WTC11 (cell line): ENCODE measurements at regions not wholly inside any gene's neighbourhood (a gene's known extent, or its start where the extent isn't known, plus 50 kb on each side); places are given as distances from the start of the nearest gene placed in this dataset.

Source experiments
- ATAC-seq: fragments of 200-7000 bp; cut with Tn5 transposase; 2 replicates; pipeline ENCODE4 v1.10.0; 2021; ENCODE audit warnings: mild to moderate bottlenecking, moderate library complexity
- CTCF ChIA-PET: fragments of 300-600 bp; sonication (Branson Sonifier 250); formaldehyde crosslinking; loops from one replicate; lab custom pipeline; 2021; ENCODE audit warnings: antibody characterized with exemption; lab: Charles Lee
- POLR2A ChIA-PET: fragments of 350-600 bp; sonication (Branson Sonifier 250); formaldehyde crosslinking; loops from one replicate; lab custom pipeline; 2021; ENCODE audit warnings: antibody characterized with exemption; lab: Charles Lee
- DNase-seq: peaks from one replicate; pipeline ENCODE4 v3.0.0; 2021; ENCODE audit warnings: low spot score
- H3K27ac Mint-ChIP-seq: 2 replicates; pipeline ENCODE4 v1.8.0; 2021; ENCODE audit warnings: mixed read lengths
- H3K27me3 Mint-ChIP-seq: 2 replicates; pipeline ENCODE4 v1.8.0; 2021; ENCODE audit warnings: low read depth, mild to moderate bottlenecking, moderate library complexity, mixed read lengths
- H3K36me3 Mint-ChIP-seq: 2 replicates; pipeline ENCODE4 v1.8.0; 2021; ENCODE audit warnings: mixed read lengths
- H3K4me1 Mint-ChIP-seq: 2 replicates; pipeline ENCODE4 v1.8.0; 2022; ENCODE audit warnings: mixed read lengths
- H3K4me3 Mint-ChIP-seq: 2 replicates; pipeline ENCODE4 v1.8.0; 2021; ENCODE audit warnings: mild to moderate bottlenecking, moderate library complexity, mixed read lengths
- H3K9me3 Mint-ChIP-seq: 2 replicates; pipeline ENCODE4 v1.8.0; 2021; ENCODE audit warnings: mixed read lengths
- CREB1 ChIP-seq: sonication (generic); formaldehyde crosslinking; IDR thresholded peaks from 2 replicates; pipeline ENCODE4 v1.8.0; 2023; ENCODE audit warnings: mild to moderate bottlenecking, missing genetic modification reagents
- ETV6 ChIP-seq: sonication (generic); formaldehyde crosslinking; IDR thresholded peaks from 2 replicates; pipeline ENCODE4 v1.8.1; 2022; ENCODE audit warnings: mild to moderate bottlenecking, missing genetic modification reagents
- GRHL2 ChIP-seq: fragments of 250-450 bp; sonication (Bioruptor Pico); IDR thresholded peaks from 2 replicates; pipeline ENCODE4 v1.8.0; 2022; ENCODE audit warnings: mild to moderate bottlenecking, moderate library complexity; ENCODE audit not compliant: insufficient replicate concordance, severe bottlenecking
- GTF2I ChIP-seq: fragments of 250-450 bp; sonication (Bioruptor Pico); conservative IDR thresholded peaks from 2 replicates; pipeline ENCODE4 v1.4.0; 2021; ENCODE audit warnings: mild to moderate bottlenecking
- HMGA2 ChIP-seq: fragments of 250-450 bp; sonication (Bioruptor Pico); IDR thresholded peaks from 2 replicates; pipeline ENCODE4 v1.4.0; 2021; ENCODE audit warnings: mild to moderate bottlenecking, moderate library complexity
- HMGXB4 ChIP-seq: sonication (generic); formaldehyde crosslinking; IDR thresholded peaks from 2 replicates; pipeline ENCODE4 v1.8.1; 2023; ENCODE audit warnings: mild to moderate bottlenecking, moderate library complexity, missing genetic modification reagents
- JAZF1 ChIP-seq: fragments of 250-450 bp; sonication (Bioruptor Pico); IDR thresholded peaks from 2 replicates; pipeline ENCODE4 v1.9.0; 2021; ENCODE audit warnings: moderate library complexity, mild to moderate bottlenecking, inconsistent platforms
- NFATC4 ChIP-seq: fragments of 250-450 bp; sonication (Bioruptor Pico); IDR thresholded peaks from 2 replicates; pipeline ENCODE4 v1.9.0; 2021; ENCODE audit warnings: mild to moderate bottlenecking
- NR1H2 ChIP-seq: sonication (generic); formaldehyde crosslinking; IDR thresholded peaks from 2 replicates; pipeline ENCODE4 v1.9.0; 2021; ENCODE audit warnings: mild to moderate bottlenecking, moderate library complexity, missing genetic modification reagents
- NR3C1 ChIP-seq: sonication (generic); formaldehyde crosslinking; conservative IDR thresholded peaks from 2 replicates; pipeline ENCODE4 v1.8.1; 2023; ENCODE audit warnings: low read depth, mild to moderate bottlenecking, missing genetic modification reagents
- OVOL2 ChIP-seq: fragments of 250-450 bp; sonication (Bioruptor Pico); IDR thresholded peaks from 2 replicates; pipeline ENCODE4 v1.9.0; 2021; ENCODE audit warnings: mild to moderate bottlenecking, borderline replicate concordance
- RORB ChIP-seq: fragments of 250-450 bp; sonication (Bioruptor Pico); IDR thresholded peaks from 2 replicates; pipeline ENCODE4 v1.9.0; 2021; ENCODE audit warnings: mild to moderate bottlenecking
- SOX15 ChIP-seq: fragments of 250-450 bp; sonication (Bioruptor Pico); IDR thresholded peaks from 2 replicates; pipeline ENCODE4 v1.9.0; 2021; ENCODE audit warnings: mild to moderate bottlenecking
- SP1 ChIP-seq: sonication (generic); formaldehyde crosslinking; conservative IDR thresholded peaks from 2 replicates; pipeline ENCODE4 v1.8.1; 2022; ENCODE audit warnings: missing genetic modification reagents
- ZBTB21 ChIP-seq: sonication (generic); formaldehyde crosslinking; IDR thresholded peaks from 2 replicates; pipeline ENCODE4 v1.8.1; 2023; ENCODE audit warnings: mild to moderate bottlenecking, missing genetic modification reagents, borderline replicate concordance
- ZNF219 ChIP-seq: sonication (generic); formaldehyde crosslinking; IDR thresholded peaks from 2 replicates; pipeline ENCODE4 v1.8.0; 2023; ENCODE audit warnings: missing genetic modification reagents, mild to moderate bottlenecking, borderline replicate concordance
- ZNF396 ChIP-seq: fragments of 250-450 bp; sonication (Bioruptor Pico); IDR thresholded peaks from 2 replicates; pipeline ENCODE4 v1.8.0; 2021; ENCODE audit warnings: mild to moderate bottlenecking, moderate library complexity, borderline replicate concordance
- TF ChIP-seq, protein P1 (sequence below): sonication (generic); formaldehyde crosslinking; IDR thresholded peaks from 2 replicates; pipeline ENCODE4 v1.8.0; 2023; ENCODE audit warnings: mild to moderate bottlenecking, missing genetic modification reagents
- TF ChIP-seq, protein P2 (sequence below): sonication (generic); formaldehyde crosslinking; IDR thresholded peaks from 2 replicates; pipeline ENCODE4 v1.8.1; 2023; ENCODE audit warnings: mild to moderate bottlenecking, missing genetic modification reagents
- TF ChIP-seq, protein P3 (sequence below): sonication (generic); formaldehyde crosslinking; conservative IDR thresholded peaks from 2 replicates; pipeline ENCODE4 v1.8.1; 2022; ENCODE audit warnings: mild to moderate bottlenecking, missing genetic modification reagents
- TF ChIP-seq, protein P4 (sequence below): sonication (generic); formaldehyde crosslinking; IDR thresholded peaks from 2 replicates; pipeline ENCODE4 v1.8.0; 2022; ENCODE audit warnings: mild to moderate bottlenecking, missing genetic modification reagents
- TF ChIP-seq, protein P5 (sequence below): fragments of 250-450 bp; sonication (Bioruptor Pico); IDR thresholded peaks from 2 replicates; pipeline ENCODE4 v1.8.0; 2021; ENCODE audit warnings: mild to moderate bottlenecking
- TF ChIP-seq, protein P6 (sequence below): sonication (generic); formaldehyde crosslinking; IDR thresholded peaks from 2 replicates; pipeline ENCODE4 v1.8.1; 2023; ENCODE audit warnings: mild to moderate bottlenecking, missing genetic modification reagents, moderate library complexity

DNA sequence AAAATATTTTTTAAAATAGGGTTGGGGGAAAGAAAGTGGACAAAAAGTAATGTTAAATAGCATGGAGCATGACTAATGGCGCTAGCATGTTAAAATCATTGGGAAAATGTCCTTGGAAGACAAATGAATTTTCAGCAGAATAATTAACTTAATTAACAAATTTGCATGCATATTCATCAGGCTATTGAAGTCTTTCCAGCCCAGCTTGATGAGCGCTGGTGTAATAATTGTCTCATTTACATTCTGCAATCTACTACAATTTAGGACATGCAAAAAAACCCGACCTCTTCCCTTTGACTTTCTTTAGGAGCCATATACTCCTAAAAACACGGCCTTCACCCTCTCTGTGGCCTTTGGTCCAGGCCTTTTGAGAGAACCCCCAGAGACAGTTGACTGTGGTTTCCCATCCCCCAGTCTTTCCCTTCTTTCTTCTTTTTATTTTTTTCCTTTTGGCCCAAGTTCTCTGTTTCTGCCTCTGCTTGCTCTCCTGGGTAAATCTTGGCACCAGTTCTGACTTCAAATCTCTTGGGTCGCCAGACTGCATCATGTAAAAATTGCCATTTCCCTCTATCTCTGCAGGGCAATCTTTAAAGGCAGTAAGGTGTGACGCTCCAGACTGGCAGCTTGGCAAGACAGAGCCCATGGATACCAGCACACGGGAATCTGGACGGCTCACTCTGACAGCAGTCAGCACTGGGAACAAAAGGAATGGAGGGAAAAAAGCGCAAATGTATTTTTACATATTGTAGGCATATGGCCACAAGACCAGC lies 105.5 kb downstream of the NEUROD6 start:
- DNase-seq (no peak), ATAC-seq (no peak)
- no peaks in the 10 kb centered on the region for H3K27me3 Mint-ChIP-seq
- ChIA-PET CTCF (interaction anchor here (1.4 kb wide), 1 partner anchor 42 kb away, joined by 4 read pairs; no protein-coding TSS in a partner anchor), POLR2A (no interaction called here)
- H3K9me3 Mint-ChIP-seq, result no peaks in the 10 kb centered on the region
- no peaks in the 10 kb centered on the region for H3K36me3 Mint-ChIP-seq
- H3K4me1 Mint-ChIP-seq, result peaks cover 16% of the 10 kb centered on the region
- H3K27ac Mint-ChIP-seq, result no peak overlapping the region
- no peak overlapping the region for H3K4me3 Mint-ChIP-seq
- no peak for TF ChIP-seq ZNF219 (CRISPR knock-in tag)
- TF ChIP-seq, all 79 proteins: peak for 0

GRCh38 chr7:31228957-31229356 lies 111.6 kb downstream of the NEUROD6 start:
- Mint-ChIP-seq H3K36me3 (peaks cover 18% of the 10 kb centered on the region), H3K27me3 (no peaks in the 10 kb centered on the region; the same call in 1 of the 2 replicates), H3K27ac (no peak overlapping the region), H3K4me3 (no peak overlapping the region), H3K4me1 (no peaks in the 10 kb centered on the region), H3K9me3 (peaks cover 31% of the 10 kb centered on the region)
- ChIA-PET CTCF (no interaction called here), POLR2A (no interaction called here)
- DNase-seq (no peak), ATAC-seq (no peak)
- TF ChIP-seq OVOL2 (CRISPR knock-in tag) (no peak), GTF2I (CRISPR knock-in tag) (no peak), RORB (CRISPR knock-in tag) (no peak), ZNF396 (CRISPR knock-in tag) (no peak), SOX15 (CRISPR knock-in tag) (no peak), CREB1 (CRISPR knock-in tag) (no peak), SP1 (CRISPR knock-in tag) (no peak), HMGA2 (no peak), NFATC4 (CRISPR knock-in tag) (no peak)
- TF ChIP-seq, protein P1, sequence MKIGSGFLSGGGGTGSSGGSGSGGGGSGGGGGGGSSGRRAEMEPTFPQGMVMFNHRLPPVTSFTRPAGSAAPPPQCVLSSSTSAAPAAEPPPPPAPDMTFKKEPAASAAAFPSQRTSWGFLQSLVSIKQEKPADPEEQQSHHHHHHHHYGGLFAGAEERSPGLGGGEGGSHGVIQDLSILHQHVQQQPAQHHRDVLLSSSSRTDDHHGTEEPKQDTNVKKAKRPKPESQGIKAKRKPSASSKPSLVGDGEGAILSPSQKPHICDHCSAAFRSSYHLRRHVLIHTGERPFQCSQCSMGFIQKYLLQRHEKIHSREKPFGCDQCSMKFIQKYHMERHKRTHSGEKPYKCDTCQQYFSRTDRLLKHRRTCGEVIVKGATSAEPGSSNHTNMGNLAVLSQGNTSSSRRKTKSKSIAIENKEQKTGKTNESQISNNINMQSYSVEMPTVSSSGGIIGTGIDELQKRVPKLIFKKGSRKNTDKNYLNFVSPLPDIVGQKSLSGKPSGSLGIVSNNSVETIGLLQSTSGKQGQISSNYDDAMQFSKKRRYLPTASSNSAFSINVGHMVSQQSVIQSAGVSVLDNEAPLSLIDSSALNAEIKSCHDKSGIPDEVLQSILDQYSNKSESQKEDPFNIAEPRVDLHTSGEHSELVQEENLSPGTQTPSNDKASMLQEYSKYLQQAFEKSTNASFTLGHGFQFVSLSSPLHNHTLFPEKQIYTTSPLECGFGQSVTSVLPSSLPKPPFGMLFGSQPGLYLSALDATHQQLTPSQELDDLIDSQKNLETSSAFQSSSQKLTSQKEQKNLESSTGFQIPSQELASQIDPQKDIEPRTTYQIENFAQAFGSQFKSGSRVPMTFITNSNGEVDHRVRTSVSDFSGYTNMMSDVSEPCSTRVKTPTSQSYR, result no peak
- TF ChIP-seq, protein P2, sequence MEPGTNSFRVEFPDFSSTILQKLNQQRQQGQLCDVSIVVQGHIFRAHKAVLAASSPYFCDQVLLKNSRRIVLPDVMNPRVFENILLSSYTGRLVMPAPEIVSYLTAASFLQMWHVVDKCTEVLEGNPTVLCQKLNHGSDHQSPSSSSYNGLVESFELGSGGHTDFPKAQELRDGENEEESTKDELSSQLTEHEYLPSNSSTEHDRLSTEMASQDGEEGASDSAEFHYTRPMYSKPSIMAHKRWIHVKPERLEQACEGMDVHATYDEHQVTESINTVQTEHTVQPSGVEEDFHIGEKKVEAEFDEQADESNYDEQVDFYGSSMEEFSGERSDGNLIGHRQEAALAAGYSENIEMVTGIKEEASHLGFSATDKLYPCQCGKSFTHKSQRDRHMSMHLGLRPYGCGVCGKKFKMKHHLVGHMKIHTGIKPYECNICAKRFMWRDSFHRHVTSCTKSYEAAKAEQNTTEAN, result no peak
- TF ChIP-seq, protein P3, sequence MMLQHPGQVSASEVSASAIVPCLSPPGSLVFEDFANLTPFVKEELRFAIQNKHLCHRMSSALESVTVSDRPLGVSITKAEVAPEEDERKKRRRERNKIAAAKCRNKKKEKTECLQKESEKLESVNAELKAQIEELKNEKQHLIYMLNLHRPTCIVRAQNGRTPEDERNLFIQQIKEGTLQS (CRISPR knock-in tag), result no peak
- TF ChIP-seq, protein P4, sequence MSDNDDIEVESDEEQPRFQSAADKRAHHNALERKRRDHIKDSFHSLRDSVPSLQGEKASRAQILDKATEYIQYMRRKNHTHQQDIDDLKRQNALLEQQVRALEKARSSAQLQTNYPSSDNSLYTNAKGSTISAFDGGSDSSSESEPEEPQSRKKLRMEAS (CRISPR knock-in tag), result no peak
- TF ChIP-seq, protein P5, sequence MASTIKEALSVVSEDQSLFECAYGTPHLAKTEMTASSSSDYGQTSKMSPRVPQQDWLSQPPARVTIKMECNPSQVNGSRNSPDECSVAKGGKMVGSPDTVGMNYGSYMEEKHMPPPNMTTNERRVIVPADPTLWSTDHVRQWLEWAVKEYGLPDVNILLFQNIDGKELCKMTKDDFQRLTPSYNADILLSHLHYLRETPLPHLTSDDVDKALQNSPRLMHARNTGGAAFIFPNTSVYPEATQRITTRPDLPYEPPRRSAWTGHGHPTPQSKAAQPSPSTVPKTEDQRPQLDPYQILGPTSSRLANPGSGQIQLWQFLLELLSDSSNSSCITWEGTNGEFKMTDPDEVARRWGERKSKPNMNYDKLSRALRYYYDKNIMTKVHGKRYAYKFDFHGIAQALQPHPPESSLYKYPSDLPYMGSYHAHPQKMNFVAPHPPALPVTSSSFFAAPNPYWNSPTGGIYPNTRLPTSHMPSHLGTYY (CRISPR knock-in tag), result no peak

DNA sequence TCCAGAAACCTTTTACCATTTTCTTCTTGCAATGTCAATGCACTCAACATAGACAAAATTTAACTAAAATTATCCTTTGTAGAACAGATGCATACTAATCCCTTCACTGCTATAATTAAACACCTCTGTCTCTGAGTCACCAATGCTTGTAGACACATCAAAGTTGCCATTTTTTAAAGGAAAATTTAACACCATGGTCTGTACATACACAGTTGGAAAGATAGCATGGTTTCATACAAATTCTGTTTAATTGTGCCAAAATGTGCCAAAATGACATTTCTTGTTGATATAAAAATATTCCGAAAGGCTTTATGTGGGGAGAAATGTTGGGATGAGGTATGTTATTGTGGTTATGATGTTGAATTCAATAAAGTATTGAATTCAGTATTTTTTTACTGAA lies 125.8 kb downstream of the NEUROD6 start:
- CTCF ChIA-PET, result no interaction called here
- Mint-ChIP-seq H3K9me3 (no peaks in the 10 kb centered on the region), H3K27ac (no peak overlapping the region), H3K27me3 (no peaks in the 10 kb centered on the region), H3K4me3 (no peak overlapping the region), H3K36me3 (no peaks in the 10 kb centered on the region), H3K4me1 (peaks cover 5% of the 10 kb centered on the region)
- ATAC-seq (no peak), DNase-seq (no peak)
- POLR2A ChIA-PET, result no interaction called here
- TF ChIP-seq ZBTB21 (CRISPR knock-in tag) (no peak), HMGXB4 (CRISPR knock-in tag) (no peak), SP1 (CRISPR knock-in tag) (no peak), JAZF1 (no peak), NR1H2 (CRISPR knock-in tag) (no peak), ETV6 (CRISPR knock-in tag) (no peak), NR3C1 (no peak), GRHL2 (CRISPR knock-in tag) (no peak)
- TF ChIP-seq, protein P6, sequence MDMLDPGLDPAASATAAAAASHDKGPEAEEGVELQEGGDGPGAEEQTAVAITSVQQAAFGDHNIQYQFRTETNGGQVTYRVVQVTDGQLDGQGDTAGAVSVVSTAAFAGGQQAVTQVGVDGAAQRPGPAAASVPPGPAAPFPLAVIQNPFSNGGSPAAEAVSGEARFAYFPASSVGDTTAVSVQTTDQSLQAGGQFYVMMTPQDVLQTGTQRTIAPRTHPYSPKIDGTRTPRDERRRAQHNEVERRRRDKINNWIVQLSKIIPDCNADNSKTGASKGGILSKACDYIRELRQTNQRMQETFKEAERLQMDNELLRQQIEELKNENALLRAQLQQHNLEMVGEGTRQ (CRISPR knock-in tag), result no peak
- TF ChIP-seq, protein P3 (CRISPR knock-in tag), result no peak
